GM12892 (cell line): ENCODE measurements at regions not wholly inside any gene's neighbourhood (a gene's known extent, or its start where the extent isn't known, plus 50 kb on each side); places are given as distances from the start of the nearest gene placed in this dataset.

Experiments
- POLR2A ChIP-seq: IDR thresholded peaks from 2 replicates; pipeline ENCODE4 v1.6.1; 2011; ENCODE audit warnings: low read depth, low read length, control low read depth
- POLR2AphosphoS5 ChIP-seq: IDR thresholded peaks from 2 replicates; pipeline ENCODE4 v1.6.1; 2011; ENCODE audit warnings: low read depth, low read length, control low read depth

GRCh38 chr13:42396901-42397655 is 125.1 kb downstream of the AKAP11 start:
- no peak for TF ChIP-seq POLR2AphosphoS5
- TF ChIP-seq POLR2A = no peak
